Lower lobe of right lung (tissue), 2 donors: ENCODE measurements at regions not wholly inside any gene's neighbourhood (a gene's known extent, or its start where the extent isn't known, plus 50 kb on each side); places are given as distances from the start of the nearest gene placed in this dataset.

Experiments
- ATAC-seq, 2 donors: fragments of 200-7000 bp; cut with Tn5 transposase; one replicate each; pipeline ENCODE4 v1.9.1; 2020 to 2022; ENCODE audit warnings: mild to moderate bottlenecking in 2 of 2, moderate library complexity in 2 of 2
- DNase-seq: peaks from one replicate; pipeline ENCODE4 v3.0.0-alpha.2; 2020
- H3K27ac ChIP-seq: fragments of 200-600 bp; one replicate; pipeline ENCODE4 v1.8.0; 2022
- H3K27me3 ChIP-seq: fragments of 200-600 bp; one replicate; pipeline ENCODE4 v1.8.0; 2022; ENCODE audit warnings: low read depth
- H3K36me3 ChIP-seq: fragments of 200-600 bp; one replicate; pipeline ENCODE4 v1.8.0; 2022; ENCODE audit warnings: mild to moderate bottlenecking
- H3K4me1 ChIP-seq: fragments of 200-600 bp; one replicate; pipeline ENCODE4 v1.8.0; 2022
- H3K4me3 ChIP-seq: fragments of 200-600 bp; one replicate; pipeline ENCODE4 v1.8.0; 2022; ENCODE audit warnings: mild to moderate bottlenecking
- H3K9me3 ChIP-seq: fragments of 200-600 bp; one replicate; pipeline ENCODE4 v1.8.0; 2022
- CTCF ChIP-seq: fragments of 200-600 bp; IDR thresholded peaks from one replicate; pipeline ENCODE4 v1.8.0; 2022; ENCODE audit warnings: antibody characterized with exemption, mild to moderate bottlenecking
- intact Hi-C: fragments of 100-400 bp; cut with DNase I; formaldehyde crosslinking; loops from one replicate; pipeline ENCODE4 v1.11.0; 2022
- donor health status: DM: no; HTN: yes; CAD: no; lungs with severe emphysema.

GRCh38 chr20:22160101-22160652, 424.2 kb downstream of the FOXA2 start:
- no peaks in the 10 kb centered on the region for H3K27me3 ChIP-seq
- H3K4me1 ChIP-seq = no peaks in the 10 kb centered on the region
- intact Hi-C loops = no loop called here
- DNase-seq = no peak
- no peaks in the 10 kb centered on the region for H3K9me3 ChIP-seq
- no peak overlapping the region for H3K4me3 ChIP-seq
- H3K27ac ChIP-seq = no peak overlapping the region
- TF ChIP-seq CTCF = no peak
- no peaks in the 10 kb centered on the region for H3K36me3 ChIP-seq
- no peak for ATAC-seq

GRCh38 chr20:22159276-22159675, 425.1 kb downstream of the FOXA2 start:
- intact Hi-C loops = no loop called here
- ATAC-seq (no peak), DNase-seq (no peak)
- no peaks in the 10 kb centered on the region for H3K9me3 ChIP-seq
- no peaks in the 10 kb centered on the region for H3K4me1 ChIP-seq
- TF ChIP-seq CTCF = no peak
- no peak overlapping the region for H3K4me3 ChIP-seq
- no peaks in the 10 kb centered on the region for H3K36me3 ChIP-seq
- H3K27me3 ChIP-seq = no peaks in the 10 kb centered on the region
- H3K27ac ChIP-seq = no peak overlapping the region

GRCh38 chr20:22127587-22127986, 422.1 kb downstream of the PAX1 start:
- Histone ChIP-seq H3K27me3 (no peaks in the 10 kb centered on the region), H3K4me3 (no peak overlapping the region), H3K27ac (no peak overlapping the region), H3K4me1 (no peaks in the 10 kb centered on the region), H3K36me3 (no peaks in the 10 kb centered on the region), H3K9me3 (peaks cover 13% of the 10 kb centered on the region)
- ATAC-seq (no peak), DNase-seq (no peak)
- TF ChIP-seq CTCF = no peak
- intact Hi-C loops = no loop called here

GRCh38 chr20:22106308-22106938, 401.0 kb downstream of the PAX1 start:
- no peaks in the 10 kb centered on the region for H3K27me3 ChIP-seq
- no peak for TF ChIP-seq CTCF
- H3K4me1 ChIP-seq = no peaks in the 10 kb centered on the region
- ATAC-seq = no peak
- H3K36me3 ChIP-seq = no peaks in the 10 kb centered on the region
- DNase-seq = no peak
- no peak overlapping the region for H3K4me3 ChIP-seq
- intact Hi-C loops = no loop called here
- H3K9me3 ChIP-seq = no peaks in the 10 kb centered on the region
- no peak overlapping the region for H3K27ac ChIP-seq

- Histone ChIP-seq H3K9me3 (no peaks in the 10 kb centered on the region), H3K4me3 (no peak overlapping the region), H3K27me3 (no peaks in the 10 kb centered on the region), H3K36me3 (no peaks in the 10 kb centered on the region), H3K4me1 (no peaks in the 10 kb centered on the region), H3K27ac (no peak overlapping the region)
- no peak for TF ChIP-seq CTCF
- intact Hi-C loops = no loop called here
- no peak for DNase-seq
- ATAC-seq = no peak
Measured at GRCh38 chr20:22101606-22102005, 396.1 kb downstream of the PAX1 start.
